Activated CD4-positive, alpha-beta T cell treated with anti-CD3 and anti-CD28 coated beads, Interleukin-2, amount 50 U/mL, for 24 hours (primary cell): ENCODE measurements at regions not wholly inside any gene's neighbourhood (a gene's known extent, or its start where the extent isn't known, plus 50 kb on each side); places are given as distances from the start of the nearest gene placed in this dataset.

Source experiments
- DNase-seq, 2 donors: peaks; one replicate each; pipeline ENCODE4 v3.0.0-alpha.2; 2020; ENCODE audit warnings: low read depth in 1 of 2, low spot score in 1 of 2

DNA sequence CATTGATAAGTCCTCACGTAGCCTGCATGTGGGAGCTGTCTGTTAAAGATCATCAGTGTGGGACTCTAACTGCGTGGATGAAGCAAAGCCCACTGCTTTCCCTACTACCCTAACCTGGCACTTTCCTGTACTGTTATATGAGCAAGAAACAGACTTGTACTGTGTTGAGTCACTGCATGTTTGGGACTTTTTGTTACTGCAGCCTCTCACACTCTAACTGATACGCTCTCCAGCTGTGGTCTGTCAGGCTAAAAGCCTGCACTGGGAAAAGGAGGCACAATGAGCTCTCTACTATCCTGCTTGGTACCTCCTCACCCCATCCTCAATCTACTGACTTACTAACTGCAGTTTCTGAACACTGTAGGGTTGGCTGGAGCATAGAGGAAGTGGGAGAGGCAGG is 93.7 kb upstream of the PLET1 start:
- DNase-seq, result no peak

DNA sequence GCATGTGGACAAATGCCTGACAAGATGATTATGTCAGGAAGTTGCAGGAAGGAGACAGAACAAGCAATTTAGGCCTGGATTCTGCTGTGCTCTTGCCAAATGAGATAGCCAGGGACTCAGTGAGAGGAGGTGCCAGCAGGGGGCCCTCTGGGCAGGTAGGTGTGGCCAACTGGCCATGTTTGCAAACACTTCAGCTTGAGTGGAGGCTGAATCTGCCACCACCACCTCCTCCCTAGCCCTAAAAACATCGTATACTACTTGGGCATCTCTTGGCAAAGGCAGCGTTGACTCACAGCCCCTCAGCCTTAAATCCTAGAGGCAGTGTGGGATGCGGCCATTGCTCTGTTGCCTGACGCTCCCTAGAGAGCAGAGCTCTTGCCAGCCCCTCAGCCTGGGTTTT is 95.1 kb upstream of the PLET1 start:
- no peak for DNase-seq

DNA sequence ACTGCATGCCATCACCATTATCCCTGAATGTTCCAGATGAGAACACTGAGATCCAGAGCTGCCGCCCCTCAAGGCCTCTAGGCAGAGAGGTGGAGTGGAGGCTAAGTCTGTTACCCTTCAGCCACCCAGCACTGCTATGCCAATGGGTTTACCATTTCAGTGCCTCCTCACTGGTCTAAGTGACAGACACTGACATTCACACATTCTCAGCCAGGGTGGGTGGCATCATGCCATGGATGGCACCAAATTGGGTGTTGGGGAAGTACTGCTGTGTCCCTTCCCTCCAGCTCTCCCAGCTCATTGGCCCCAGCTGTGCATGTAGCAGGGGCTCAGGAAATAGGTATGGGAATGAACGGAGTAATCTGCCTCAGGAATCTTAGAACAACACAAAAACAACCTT is 96.8 kb upstream of the PLET1 start:
- no peak for DNase-seq

DNA sequence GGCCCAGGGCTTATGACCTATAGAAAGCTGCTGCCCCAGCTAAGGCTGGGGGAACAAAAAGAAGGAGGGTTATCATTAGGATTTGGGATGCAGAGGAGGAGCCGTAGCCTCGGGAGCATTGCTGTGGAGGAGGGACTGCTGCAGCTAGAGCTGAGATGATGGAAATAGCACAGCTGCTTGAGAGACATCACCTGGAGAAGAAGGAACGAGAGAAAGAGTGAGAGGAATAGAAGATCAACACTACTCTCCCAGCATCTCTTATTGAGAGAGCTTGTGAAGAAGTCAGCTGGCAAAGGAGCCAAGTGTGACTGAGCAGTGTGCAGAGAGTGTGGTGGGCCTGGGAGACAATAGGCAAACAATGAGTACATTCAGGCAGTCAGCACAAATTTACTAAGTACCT is 100.7 kb upstream of the PLET1 start:
- DNase-seq, result no peak

DNA sequence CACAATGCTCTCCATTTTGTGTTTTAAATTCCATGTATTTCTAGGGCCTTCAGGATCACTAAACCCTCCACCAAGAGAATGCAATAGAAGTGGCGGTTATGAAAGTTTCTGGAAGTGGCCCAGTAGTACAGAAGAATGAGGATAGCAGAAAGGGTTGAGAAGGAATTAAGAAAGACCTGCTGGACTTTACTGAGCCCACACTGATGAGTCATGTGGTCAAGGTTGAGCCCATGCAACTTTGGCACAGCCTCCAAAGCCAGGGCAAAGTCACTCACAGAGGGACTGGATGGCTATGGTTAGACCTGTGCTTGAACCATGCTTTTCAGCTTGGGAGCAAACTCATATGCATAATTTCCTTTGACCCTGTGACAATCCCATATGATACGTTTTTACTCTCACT is 102.9 kb upstream of the PLET1 start:
- no peak for DNase-seq

DNA sequence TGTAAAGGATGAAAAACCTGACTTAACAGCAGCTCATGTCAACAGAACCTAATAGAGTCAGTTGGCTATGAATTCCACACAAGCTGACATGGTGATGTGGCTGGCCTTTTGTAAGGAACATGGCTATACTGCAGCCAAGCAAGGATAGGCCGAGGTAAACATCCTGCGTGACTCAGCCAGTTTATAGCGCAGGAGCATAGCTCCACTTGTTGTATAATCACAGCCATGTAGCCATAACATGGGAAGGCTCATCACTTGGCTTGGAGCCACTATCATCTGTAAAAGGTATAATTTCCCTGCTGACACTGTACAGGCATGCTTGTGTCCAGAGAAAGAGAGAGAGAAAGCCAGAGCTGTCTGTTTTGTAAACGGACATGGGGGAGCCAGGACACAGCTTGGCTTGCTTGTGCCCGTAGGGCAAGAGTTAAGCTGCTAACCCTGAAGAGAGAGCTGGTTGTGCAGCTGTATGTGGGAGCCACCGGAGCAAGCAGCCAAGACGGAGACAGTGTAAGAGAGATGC is 104.4 kb upstream of the PLET1 start:
- DNase-seq, result no peak

DNA sequence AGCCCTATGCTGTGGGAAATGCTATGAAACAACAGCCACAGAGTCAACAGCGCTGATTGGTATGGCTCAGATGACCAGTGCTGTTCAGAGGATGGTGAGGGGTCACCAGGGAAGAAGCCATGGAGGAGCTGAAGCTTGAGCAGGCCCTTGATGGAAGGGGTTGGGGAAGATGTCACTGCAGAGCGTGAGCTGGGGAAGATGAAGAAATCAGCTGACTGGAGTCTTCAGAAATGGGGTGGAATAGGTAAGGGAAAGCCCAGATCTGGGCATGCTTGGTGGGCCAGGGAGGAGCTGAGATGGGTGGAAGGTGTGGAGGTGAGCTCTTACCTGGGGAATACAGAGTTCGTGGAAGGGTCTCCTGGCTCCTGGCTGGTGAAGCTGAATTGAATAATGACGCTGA is 105.4 kb upstream of the PLET1 start:
- DNase-seq, result no peak

DNA sequence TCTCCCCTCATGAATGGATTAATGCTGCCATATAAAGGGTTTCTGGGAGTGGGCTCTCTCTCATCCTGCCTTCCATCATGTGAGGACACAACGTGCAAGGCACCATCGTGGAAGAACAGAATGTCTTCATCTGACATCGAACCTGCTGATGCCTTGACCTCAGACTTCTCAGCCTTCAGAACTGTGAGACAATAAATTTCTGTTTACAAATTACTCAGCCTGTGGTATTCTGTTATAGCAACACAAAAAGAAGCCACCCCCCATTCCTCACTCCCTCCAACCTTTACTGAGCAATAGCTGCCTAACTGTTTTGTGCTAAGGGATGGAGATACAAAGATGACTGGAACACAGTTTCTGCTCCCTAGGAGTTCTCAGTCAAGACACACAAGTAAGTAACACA is 106.1 kb upstream of the PLET1 start:
- DNase-seq, result no peak

DNA sequence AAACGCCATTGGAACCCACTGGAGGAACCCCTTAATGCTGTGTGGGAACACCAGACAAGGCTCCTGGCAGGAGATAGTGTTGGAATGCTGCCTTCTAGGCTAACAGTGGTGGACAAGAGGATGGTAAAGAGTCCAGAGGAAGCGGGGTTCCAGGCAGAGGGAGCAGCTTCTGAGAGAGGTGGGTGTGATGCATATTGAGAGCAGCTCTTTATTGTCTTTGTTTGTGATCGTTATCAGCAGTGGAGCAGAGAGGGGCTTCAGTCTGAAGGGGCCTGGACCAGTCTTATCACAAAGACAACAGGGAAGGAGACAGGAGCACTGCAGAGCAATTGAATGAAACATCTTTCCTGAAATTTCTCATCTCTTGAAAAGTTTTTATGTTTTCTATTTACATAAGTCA is 106.8 kb upstream of the PLET1 start:
- no peak for DNase-seq

DNA sequence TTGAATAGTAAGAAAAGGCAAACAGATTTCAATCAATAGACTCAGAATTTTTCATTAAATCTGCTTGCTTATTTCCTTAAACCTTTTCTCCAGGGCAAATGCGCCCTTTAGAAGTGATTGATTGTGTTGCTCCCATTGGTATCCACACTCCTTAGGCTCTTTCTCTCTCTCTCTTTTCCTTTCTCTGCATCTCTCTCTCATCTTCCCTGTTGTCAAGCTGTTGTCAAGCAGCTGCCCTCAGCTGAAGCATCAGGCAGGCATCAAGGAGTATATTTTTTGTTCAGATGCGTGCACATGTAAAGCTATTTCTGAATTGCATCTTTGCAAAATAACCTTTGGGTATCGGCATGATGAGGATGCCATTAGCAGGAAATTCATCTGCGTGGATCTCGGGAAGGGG is 107.2 kb upstream of the PLET1 start:
- DNase-seq, result no peak

DNA sequence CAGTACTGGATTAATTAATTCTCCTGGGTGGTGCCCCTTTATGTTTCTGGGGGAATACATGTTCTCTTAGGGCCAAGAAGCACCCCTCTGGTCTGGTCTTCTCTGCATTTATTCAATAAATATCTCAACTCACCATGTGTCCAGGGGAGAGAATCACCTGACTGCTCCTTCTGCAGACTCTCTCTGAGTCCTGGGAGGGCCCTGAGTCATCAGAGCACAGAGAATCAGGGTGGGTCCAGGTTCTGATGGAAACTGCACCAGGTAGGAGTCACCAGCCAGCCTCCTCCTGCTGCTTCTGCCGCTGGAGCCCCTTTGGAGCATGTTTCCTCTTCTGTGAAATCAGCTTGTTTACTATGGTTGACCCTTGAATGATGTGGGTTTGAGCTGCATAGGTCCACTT is 107.7 kb upstream of the PLET1 start:
- DNase-seq, result no peak

DNA sequence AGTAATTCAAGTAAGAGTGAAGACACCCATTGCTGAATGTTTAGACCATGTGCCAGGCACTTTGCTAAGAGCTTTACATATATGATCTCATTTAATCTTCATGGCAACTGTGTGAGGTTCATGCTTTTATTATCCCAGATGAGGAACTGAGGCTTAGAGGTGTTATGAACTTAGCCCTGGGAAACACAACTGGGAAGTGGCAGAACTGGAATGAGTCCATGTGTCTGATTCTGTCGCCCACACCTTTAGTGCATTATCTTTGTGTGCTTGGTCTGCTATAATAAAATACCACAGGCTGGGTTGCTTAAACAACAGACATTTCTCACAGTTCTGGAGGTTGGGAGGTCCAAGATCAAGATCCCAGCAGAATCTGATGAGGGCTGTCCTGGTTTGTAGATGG is 108.7 kb upstream of the PLET1 start:
- DNase-seq, result no peak

DNA sequence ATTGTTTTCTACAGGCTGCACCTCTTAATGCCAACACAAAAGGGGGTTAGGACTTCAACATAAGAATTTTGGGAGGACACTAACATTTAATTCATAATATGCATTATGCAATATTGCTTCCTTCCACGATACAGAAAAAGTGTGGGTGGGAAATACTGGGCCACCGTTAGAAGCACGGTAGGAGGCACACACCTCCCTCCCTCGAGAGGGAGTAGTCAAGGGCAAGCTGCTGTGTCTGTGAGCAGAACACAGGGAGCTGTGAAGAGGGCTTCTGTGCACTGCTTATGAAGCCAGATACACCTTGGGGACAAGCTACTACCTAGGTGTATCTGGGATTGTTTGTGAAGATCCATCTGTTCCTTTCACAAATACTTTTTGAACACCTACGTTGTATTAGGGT is 109.3 kb upstream of the PLET1 start:
- no peak for DNase-seq

DNA sequence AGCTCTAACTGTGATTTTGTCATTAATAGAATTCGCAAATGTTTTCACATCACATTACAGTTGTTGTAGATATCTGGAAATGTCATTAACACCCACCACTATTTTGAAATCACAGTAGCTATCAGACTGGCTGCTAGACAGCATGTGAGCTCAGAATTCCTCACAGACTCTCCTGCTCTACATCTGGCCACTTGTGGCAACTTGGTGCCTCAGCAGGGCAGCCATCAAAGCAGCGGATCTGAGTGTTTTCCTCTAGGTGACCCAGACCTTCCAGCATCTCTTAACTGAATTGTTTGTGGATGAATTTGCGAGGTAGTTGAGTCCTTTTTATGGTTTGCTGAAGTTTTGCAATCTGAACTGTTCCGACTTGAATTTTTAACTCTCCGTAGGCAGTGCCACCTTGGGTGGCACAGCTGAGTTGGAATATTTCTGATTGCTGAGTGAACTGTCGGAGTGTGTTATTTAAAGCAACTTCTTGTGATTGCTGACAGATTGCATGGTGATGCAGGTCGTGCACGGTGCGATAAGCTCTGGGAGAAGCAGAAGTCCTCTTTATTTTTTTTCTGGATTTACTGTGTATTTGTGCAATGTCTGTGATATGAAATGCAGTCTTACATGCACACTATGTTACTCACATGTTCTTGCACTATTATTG is 114.0 kb upstream of the PLET1 start:
- DNase-seq, result no peak

DNA sequence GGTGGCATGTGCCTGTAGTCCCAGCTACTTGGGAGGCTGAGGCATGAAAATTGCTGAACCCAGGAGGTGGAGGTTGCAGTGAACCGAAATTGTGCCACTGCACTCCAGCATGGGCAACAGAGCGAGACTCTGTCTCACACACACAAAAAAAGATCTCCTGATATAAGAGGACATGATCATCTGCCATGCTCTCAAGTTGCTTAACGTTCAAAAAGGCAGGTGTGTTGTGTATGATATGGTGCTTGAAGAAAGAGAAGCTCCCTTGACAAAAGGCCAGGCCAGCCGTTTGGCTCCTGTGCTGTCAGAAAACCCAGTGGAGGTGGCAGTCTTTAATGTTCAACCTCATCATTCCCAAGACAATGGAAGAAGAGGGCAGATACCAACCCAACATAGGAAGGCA is 117.3 kb upstream of the PLET1 start:
- DNase-seq, result no peak

DNA sequence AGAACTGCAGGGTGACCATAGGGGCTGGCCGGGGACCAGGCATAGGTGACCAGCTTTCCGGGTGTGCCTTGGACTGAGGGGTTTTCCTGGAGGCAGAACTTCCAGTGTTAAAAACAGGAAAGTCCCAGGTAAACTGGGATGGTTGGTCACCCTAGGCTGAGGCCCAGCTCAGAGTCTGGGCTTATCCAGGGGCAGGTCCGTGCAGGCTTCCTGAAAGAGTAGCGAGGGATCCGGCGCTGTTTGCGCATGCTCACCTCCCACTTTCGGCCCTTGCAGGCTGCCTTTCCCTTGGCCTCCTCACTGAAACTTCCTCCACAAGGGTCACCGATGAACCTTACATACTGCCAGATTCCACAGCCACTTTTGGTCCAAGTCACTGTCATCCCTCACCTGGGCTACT is 119.8 kb upstream of the PLET1 start:
- DNase-seq, result no peak

DNA sequence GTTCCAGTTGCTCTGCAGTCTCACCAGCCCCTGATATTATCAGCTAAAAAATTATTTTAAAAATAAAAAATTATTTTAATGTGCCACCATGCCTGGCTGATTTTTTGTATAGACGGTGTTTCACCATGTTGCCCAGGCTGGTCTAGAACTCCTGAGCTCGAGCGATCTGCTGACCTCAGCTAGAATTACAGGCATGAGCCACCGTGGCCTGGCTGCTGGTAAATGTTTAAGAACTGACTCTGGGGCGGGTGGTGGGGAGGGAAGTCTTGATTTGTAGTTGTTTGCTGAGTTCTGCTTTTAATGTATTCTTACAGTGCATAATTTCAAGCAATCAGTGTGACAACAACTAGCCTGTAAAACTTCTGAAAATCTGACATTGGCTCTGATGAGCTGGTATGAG is 120.9 kb upstream of the PLET1 start:
- DNase-seq, result no peak

DNA sequence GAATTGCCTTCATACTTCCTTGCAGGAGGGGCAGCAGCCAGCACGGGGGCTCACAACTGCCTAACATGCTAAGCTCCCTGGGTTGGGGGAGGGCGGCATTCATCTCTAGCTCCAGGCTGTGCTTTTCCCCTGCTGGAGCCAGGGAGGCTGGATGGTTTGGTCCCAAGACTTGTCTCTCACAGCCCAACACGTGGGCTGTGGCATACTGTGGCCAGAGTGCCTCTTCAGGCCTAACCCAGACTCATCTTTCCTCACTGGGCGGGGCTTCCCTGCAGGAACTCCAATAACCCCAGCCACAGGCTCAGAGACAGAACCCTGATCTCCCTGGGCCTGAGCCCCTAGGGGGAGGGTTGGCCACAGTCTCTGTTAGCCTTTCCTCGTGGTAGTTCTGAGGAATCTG is 121.9 kb upstream of the PLET1 start:
- DNase-seq, result no peak

DNA sequence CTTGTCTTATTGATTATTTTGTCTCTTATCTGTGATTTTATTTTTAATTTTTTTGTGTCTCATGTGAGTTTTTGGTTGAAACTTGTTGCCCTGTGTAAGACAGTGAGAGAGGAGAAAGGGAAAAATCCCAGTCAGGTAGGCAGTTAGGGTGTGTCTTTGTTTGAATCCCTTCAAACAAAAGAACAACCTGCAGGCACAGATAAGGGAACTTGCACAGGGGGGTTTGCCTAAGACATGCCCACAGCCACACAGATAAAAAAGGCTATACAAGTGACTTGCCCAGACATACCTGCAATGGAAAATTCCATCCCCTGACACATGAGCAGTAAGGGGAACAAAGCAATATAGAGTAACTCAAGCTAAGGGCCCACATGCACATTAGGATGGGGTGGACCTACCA is 127.8 kb upstream of the PLET1 start:
- DNase-seq, result no peak

DNA sequence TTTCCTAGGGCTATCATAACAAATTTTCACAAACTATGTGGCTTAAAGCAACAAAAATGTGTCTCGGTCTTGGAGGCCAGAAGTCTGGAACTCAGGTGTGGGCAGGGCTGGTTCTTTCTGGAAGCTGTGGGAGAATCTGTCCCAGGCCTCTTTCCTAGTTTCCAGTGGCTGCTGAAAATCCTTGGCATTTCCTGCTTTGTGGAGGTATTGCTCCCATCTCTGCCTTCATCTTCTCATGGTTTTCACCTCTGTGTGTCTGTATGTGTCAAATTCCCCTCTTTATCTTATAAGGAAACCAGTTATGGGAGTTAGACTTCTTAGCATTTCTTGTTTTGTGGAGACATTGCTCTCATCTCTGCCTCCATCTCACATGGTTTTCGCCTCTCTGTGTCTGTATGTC is 130.4 kb upstream of the PLET1 start:
- DNase-seq, result no peak

DNA sequence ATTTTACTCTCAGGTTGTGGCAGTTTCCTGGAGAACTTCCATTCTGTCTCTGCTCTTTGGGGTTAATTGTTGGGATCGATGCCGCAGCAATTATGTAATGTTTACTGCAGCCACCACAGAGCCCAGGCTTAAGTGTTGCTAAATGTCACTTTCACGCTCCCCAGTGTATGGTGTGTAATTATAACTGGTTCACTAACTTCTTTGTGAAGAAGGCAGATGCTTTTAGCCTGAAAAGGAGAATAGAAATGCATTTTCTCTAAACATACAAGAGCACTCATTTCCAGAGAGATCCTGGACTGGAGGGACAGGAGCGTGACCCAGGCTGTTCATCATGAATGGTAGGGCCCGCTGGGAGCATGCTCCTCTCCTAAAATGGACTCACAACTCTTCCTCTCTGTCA is 132.2 kb upstream of the PLET1 start:
- no peak for DNase-seq

DNA sequence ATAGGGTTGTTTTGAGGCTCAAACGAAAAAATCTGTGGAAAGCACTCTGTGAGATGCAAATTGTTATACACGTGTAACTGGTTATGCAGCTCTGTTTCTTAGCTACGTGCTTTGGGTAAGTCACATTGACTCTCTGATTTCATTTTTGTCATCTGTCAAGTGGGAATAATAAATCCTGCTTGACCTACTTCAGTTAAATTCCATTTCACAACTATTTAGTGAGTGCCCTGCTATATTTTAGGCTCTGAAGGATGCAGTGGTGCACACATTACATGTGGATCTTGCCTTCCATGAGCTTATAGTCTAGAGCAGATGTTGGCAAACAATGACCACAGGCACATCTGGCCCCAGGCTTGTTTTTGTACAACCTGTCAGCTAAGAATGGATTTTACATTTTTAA is 133.6 kb upstream of the PLET1 start:
- DNase-seq, result no peak

DNA sequence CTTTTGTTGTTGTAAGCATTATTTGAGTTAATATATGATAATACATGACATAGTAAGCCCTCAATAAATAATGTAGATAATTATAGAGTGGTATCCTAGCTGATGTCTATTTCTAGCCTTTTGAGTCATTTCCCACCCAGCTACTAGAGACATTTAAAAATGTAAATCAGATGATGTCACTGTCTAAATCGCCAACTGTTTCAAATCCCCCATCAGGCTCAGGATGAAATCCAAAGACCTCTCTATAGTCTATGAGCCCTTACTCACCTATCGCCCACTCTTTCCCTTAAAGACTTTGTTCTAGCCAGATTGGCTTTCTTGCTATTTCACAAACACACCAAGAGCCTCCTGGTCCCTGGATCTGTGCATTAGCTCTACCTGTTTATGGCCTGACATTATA is 135.4 kb upstream of the PLET1 start:
- DNase-seq, result no peak
